ENCODE measurements at regions not wholly inside any gene's neighbourhood (a gene's known extent, or its start where the extent isn't known, plus 50 kb on each side); places are given as distances from the start of the nearest gene placed in this dataset.

- DNase-seq (no peak), ATAC-seq (no peak)
Measured at GRCh38 chr4:108365551-108365950, 196.8 kb upstream of the LEF1 start.

- no peak for ATAC-seq
- no peak for DNase-seq
Measured at GRCh38 chr4:108361886-108362285, 193.2 kb upstream of the LEF1 start.

DNA sequence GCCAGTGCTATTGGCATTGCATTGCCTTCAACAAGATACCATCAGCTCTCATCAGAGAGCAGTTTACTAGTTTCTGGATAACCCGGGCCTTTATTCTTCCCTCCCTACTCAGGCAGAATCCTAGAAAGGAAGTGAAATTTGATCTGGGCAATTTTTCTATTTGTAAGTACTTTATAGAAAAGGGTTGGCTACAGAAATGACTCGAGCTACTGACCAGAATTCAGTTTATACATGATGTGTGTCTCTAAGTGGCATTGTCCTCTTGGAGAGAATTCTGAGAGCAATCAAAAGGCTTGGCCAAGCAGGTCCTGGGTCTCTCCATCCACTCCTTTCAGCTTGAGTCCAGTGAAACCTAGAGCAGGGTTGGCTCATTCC, 192.7 kb upstream of the LEF1 start:
- DNase-seq (no peak), ATAC-seq (no peak)

DNA sequence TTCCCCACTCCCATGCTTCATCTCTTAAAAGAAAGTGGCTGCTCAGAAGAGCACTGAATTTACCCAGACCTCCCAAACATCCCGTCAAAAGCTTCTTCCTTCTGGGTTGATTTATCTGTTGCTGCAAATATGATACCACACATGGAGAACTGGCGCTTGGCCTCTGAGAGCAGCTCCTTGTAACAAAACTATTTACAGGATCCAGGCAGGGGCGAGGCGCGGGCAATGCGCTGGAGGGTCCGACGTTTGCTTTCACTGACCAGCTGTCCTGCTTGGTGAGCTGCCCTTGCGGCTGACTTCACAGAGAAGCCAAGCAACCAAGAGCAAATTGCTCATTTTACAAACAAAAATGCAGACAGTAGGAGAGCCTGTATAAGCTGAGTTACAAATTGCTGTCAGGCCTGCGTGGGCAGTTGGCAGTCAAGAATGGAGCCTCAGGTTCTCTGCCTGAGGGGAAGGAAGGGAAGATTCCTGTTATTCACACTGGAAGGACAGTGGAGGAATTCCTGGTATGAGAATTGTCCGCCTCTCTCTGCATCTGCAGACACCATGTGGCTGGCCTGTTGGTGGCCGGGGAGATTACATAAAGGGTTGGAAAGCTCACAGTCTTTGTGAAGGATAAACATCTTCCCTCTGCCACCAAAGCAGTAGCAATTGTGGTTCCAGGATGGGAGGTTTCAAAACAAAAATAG, 192.2 kb upstream of the LEF1 start:
- DNase-seq (no peak), ATAC-seq (no peak)

- no peak for ATAC-seq
- no peak for DNase-seq
Measured at GRCh38 chr4:108359986-108360681, 191.4 kb upstream of the LEF1 start.

DNA sequence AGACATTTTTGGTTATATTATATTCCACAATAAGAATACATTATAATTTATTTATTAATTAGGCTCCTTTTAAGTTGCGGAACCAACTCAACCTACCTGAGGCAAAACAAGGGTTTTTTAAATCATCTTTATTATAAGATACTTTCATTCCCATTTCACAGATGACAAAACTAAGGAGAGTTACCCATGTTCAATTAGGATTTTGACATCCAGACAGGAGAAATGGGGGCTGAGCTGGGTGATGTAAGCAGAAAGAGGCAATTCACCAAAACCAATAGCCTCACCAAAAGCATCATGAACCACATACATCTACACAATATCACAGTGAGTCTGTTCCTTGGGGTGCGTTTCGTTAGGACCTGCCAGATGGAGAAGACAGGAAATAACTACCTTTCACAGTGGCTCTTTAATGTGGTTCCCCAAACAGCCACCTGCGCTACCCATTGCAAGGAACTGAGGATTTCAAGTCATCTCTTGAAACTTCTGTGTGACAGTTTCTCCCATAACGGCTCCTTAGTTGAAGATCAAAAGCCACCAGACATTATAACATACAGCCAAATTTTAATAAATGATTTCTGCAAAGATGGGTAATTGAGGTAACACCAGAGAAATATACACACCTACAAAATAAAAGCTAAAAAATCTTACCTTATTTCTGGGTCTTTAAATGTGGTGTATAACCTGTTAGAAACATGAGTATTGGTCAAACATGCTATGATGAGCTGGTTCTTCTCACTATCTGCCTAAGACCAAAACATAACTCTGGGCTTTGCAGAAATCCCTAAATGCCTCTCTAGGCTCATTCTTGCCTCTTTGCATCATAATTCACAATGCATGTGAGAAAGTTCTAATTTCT, 190.6 kb upstream of the LEF1 start:
- ATAC-seq = no peak

GRCh38 chr4:108355902-108356535, 187.3 kb upstream of the LEF1 start:
- no peak for ATAC-seq
- DNase-seq = no peak

More for the DNA sequence above, 190.6 kb upstream of the LEF1 start:
- DNase-seq = no peak

DNA sequence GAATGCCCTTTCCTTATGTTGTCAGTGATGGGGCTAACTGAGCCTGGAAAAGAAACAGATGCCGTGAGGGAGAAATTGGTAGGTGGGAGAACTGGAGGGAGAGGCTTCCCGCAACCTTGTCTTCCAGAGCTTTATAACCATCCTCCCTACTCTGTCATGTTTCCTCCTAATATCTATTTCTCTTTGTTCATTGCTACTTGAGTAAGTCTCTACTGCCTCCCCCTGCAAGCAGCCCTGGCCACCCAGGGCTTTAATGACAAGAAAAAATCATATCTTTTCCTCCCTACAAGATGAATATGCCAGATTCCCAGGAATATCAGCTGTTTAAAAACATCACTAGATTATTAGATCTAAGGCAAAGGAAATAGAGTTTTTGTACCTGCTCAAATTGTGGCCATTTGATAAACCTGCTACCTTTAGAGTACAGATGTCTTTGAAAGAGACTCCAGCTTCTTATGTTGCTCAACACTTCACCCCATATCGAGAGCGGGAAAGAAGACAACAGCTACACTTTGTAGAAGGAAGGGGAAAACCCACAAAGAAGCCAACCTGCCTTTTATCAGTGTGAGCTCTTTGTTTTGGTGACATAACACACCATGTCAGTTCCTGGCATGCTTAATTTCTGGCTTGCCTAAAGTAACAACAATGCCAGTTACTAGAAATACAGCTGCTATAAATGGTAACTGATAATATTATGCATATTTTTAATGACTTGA, 186.6 kb upstream of the LEF1 start:
- peak; percentile 78 for ATAC-seq
- DNase-seq = no peak

DNA sequence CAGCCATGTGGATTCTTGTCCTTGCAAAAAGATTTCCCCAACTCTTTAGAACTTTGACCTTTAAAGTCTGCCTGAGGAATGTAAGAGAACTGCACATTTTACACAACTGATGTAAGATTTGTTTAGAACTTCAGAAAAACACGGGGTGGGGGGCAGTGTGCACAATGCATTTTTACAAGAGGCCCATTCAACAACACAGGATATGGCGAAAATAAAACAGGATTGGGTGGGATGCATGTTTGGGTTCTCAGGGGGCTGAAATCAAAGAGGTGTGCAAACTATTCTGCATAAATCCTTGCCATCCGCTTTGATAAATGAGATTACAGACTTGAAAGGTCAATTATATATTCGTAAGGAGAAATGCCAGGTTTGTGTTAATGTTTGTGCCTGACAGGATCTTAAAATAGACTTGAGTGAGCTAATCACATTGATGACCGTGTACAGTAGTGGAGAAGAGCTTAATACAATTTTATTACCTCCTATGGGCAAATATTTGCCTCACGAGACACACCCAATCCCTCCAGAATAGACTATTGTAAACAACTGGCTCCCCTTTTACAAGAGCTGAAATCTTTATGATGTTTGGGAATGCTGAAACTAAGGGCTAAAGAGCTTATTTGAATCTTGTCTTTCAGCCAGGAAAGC, 184.1 kb upstream of the LEF1 start:
- no peak for ATAC-seq
- no peak for DNase-seq

- ATAC-seq = no peak
- no peak for DNase-seq
Measured at GRCh38 chr4:108351791-108352190, 183.1 kb upstream of the LEF1 start.

DNA sequence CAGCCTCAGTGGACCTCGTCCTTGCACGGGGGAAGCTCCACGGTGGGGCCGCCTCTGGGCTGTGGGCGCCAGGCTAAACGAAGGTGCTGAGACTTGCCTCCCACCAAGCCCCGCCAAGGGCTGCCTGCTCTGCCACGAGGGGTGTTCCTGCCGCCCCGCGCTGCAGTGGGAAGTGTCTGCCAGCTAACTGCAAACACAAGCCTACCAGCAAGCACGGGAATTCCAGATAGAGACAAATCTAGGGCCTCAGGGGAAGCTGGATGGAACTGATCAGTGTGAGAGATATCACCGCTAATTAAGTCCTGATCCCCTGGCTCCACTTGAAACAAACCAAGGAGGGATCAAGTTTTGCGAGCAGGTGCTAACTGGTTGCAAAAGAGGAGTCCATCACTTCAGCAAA, 181.6 kb upstream of the LEF1 start:
- ATAC-seq (no peak), DNase-seq (no peak)

GRCh38 chr4:108346818-108347210, 178.1 kb upstream of the LEF1 start:
- DNase-seq = no peak
- ATAC-seq = no peak

- ATAC-seq = peak; percentile 8
- no peak for DNase-seq
Measured at GRCh38 chr4:108345862-108346817, 177.4 kb upstream of the LEF1 start.

GRCh38 chr4:108342325-108342970, 173.7 kb upstream of the LEF1 start:
- DNase-seq = no peak
- peak; percentile 65 for ATAC-seq

- DNase-seq = no peak
- ATAC-seq = no peak
Measured at GRCh38 chr4:108337923-108338322, 169.2 kb upstream of the LEF1 start.

DNA sequence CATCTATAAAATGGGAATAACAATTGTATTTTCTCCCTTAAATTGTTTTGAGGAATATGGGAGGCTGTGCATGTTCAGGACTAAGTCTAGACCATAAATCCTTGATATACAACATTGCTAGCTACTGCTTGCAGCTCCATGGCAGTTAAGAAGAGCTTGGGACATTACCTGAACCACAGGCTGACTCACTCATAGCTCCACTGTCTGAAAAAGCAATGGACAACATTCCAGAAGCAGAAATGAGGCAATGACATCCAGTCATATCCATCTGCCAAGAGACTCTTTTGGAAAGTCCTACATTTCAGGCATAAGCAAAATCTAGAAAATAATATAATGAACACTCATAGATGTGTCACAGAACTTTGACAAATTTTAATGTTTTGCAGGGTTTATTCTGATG, 167.3 kb upstream of the LEF1 start:
- ATAC-seq (no peak), DNase-seq (no peak)

DNA sequence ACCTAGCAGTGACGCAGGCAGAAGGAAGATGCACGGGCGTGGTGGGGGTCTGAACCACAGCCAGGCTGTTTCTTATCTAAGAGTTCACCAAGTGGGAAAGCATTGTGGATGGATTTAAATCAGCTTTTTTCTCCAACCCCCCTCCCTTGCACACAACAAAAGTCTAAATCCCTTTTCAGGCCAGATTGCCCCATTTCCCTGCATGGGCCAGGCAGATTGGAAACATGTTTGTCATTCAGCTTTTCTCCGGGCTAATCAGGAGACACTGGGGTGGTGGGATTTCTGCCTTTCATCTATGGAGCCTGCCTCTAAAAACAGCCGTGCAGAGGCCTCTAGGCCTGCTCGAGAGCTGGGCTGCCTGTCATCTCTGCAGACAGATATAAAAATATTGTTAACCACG, 166.3 kb upstream of the LEF1 start:
- no peak for DNase-seq
- no peak for ATAC-seq

DNA sequence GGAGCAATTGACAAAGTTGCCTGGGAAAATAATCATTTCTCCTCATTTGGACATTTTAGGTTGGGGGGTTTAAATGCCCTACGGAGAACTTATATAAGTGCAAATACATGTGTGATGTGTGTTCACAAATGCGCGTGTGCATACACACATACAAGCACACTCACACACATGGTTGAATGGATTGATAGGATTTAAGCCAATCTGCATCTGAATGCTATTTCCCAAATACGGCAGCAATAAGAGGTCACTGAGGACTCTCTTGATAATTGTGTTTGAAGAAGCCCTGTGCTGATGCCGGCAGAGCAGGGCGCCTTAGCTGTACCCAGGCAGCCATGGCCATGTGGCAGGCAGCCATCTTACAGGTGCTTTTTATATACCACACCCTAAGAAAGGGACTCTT, 165.3 kb upstream of the LEF1 start:
- DNase-seq = no peak
- no peak for ATAC-seq

GRCh38 chr4:108333353-108333942, 164.7 kb upstream of the LEF1 start:
- DNase-seq (no peak), ATAC-seq (no peak)

Measured in stimulated activated naive CD8-positive, alpha-beta T cell treated with anti-CD3 and anti-CD28 coated beads, Interleukin-15, Interleukin-2, amounts not matched to agents 100 U/mL and 50 U/mL, for 24 hours (primary cell).